ENCODE measurements at regions not wholly inside any gene's neighbourhood (a gene's known extent, or its start where the extent isn't known, plus 50 kb on each side); places are given as distances from the start of the nearest gene placed in this dataset.
"Not testable (repeated sequence)": the region's sequence is repeated elsewhere in the genome, so short reads cannot be mapped to it uniquely, and the experiment has no call there.

DNA sequence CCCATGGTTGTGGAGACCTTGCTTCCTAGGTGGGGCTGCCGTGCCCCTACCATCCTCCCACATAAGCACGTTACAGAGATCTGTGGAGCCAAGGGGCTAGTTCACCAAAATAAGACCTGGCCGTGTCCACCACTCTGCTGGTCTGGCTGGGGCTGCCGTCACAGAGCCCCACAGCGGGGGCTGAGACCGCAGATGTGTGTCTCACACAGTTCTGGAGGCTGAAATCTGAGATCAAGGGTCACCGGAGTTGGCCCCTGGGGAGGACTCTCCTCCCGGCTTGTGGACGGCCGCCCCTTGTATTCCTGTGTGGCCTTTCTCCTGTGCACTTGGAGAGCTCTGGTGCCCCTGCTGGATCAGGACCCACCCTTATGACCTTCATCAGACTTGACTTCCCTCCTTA lies 147.4 kb downstream of the IGLL1 start:
- not testable (repeated sequence) for H3K27ac Mint-ChIP-seq; H3K27me3 Mint-ChIP-seq (ENCODE audit: low read depth); H3K36me3 Mint-ChIP-seq (ENCODE audit: low read depth); H3K4me1 Mint-ChIP-seq (ENCODE audit: low read depth); DNase-seq (ENCODE audit: low spot score)
- peak overlapping the region; percentile 69 for H3K4me3 Mint-ChIP-seq
- H3K9me3 Mint-ChIP-seq, result peaks cover 13% of the 10 kb centered on the region

GRCh38 chr22:23431337-23432072 lies 148.6 kb downstream of the IGLL1 start:
- H3K9me3 Mint-ChIP-seq, result peaks cover 16% of the 10 kb centered on the region
- H3K27ac Mint-ChIP-seq, result no peak overlapping the region
- no peak overlapping the region for H3K4me3 Mint-ChIP-seq
- no peaks in the 10 kb centered on the region for H3K36me3 Mint-ChIP-seq (ENCODE audit: low read depth)
- peaks cover 3% of the 10 kb centered on the region for H3K27me3 Mint-ChIP-seq (ENCODE audit: low read depth)
- peaks cover 5% of the 10 kb centered on the region for H3K4me1 Mint-ChIP-seq (ENCODE audit: low read depth)
- no peak for DNase-seq (ENCODE audit: low spot score)

- H3K27ac Mint-ChIP-seq; H3K9me3 Mint-ChIP-seq; H3K36me3 Mint-ChIP-seq (ENCODE audit: low read depth); H3K4me3 Mint-ChIP-seq; H3K4me1 Mint-ChIP-seq (ENCODE audit: low read depth); DNase-seq (ENCODE audit: low spot score); H3K27me3 Mint-ChIP-seq (ENCODE audit: low read depth): not testable (repeated sequence)
These were observed 155.5 kb downstream of the IGLL1 start for GRCh38 chr22:23424551-23425068.

DNA sequence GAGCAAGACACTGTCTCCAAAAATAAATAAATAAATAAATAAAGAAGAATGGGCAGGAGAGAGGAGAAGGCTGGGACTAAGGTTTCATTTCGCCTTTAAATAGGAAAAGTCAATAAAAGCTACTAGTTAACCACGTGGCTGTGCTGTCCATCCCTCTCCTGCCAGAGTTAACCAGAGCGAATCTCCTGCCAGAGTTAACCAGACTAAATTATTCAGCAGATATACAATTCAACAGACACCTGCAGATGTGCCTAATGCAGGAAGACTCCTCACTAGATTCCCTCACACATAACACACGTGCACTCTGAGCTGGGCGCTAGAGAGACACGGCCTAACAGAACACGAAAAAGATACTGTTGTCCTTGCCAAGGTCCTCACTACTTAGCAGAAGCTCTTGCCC lies 156.1 kb downstream of the IGLL1 start:
- H3K4me1 Mint-ChIP-seq (ENCODE audit: low read depth), result no peaks in the 10 kb centered on the region
- H3K36me3 Mint-ChIP-seq (ENCODE audit: low read depth), result no peaks in the 10 kb centered on the region
- H3K27ac Mint-ChIP-seq, result no peak overlapping the region
- H3K9me3 Mint-ChIP-seq, result peaks cover 5% of the 10 kb centered on the region
- no peaks in the 10 kb centered on the region for H3K27me3 Mint-ChIP-seq (ENCODE audit: low read depth)
- DNase-seq (ENCODE audit: low spot score), result no peak
- no peak overlapping the region for H3K4me3 Mint-ChIP-seq

DNA sequence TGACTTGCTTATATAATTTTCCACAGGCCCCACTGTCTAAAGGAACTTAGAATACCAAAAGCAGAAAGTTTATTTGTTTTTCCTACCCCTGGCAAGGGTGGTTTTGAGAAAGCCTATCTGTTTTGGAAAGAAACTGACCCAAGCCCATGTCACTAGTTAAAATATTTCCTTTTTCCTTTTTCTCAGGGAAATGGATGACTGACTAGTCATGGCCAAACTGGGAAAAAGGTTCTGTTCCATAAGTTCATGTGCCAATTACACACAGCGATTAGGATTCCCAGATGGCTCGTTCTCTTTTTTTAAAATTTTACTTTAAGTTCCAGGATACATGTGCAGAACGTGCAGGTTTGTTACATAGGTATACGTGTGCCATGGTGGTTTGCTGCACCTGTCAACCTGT lies 157.8 kb downstream of the IGLL1 start:
- not testable (repeated sequence) for H3K9me3 Mint-ChIP-seq; H3K27ac Mint-ChIP-seq; DNase-seq (ENCODE audit: low spot score); H3K4me3 Mint-ChIP-seq; H3K36me3 Mint-ChIP-seq (ENCODE audit: low read depth); H3K4me1 Mint-ChIP-seq (ENCODE audit: low read depth); H3K27me3 Mint-ChIP-seq (ENCODE audit: low read depth)

- DNase-seq (ENCODE audit: low spot score); H3K4me1 Mint-ChIP-seq (ENCODE audit: low read depth); H3K4me3 Mint-ChIP-seq; H3K36me3 Mint-ChIP-seq (ENCODE audit: low read depth); H3K27me3 Mint-ChIP-seq (ENCODE audit: low read depth); H3K27ac Mint-ChIP-seq; H3K9me3 Mint-ChIP-seq: not testable (repeated sequence)
These were observed 158.8 kb downstream of the IGLL1 start for GRCh38 chr22:23421300-23421699.

GRCh38 chr22:23419931-23420330 lies 160.2 kb downstream of the IGLL1 start:
- no peak overlapping the region for H3K4me3 Mint-ChIP-seq
- no peak overlapping the region for H3K27ac Mint-ChIP-seq
- no peaks in the 10 kb centered on the region for H3K36me3 Mint-ChIP-seq (ENCODE audit: low read depth)
- DNase-seq (ENCODE audit: low spot score), result no peak
- H3K9me3 Mint-ChIP-seq, result no peaks in the 10 kb centered on the region
- peaks cover 2% of the 10 kb centered on the region for H3K27me3 Mint-ChIP-seq (ENCODE audit: low read depth)
- no peaks in the 10 kb centered on the region for H3K4me1 Mint-ChIP-seq (ENCODE audit: low read depth)

- Mint-ChIP-seq H3K27ac (no peak overlapping the region), H3K9me3 (no peaks in the 10 kb centered on the region), H3K27me3 (ENCODE audit: low read depth) (peaks cover 4% of the 10 kb centered on the region), H3K36me3 (ENCODE audit: low read depth) (no peaks in the 10 kb centered on the region), H3K4me1 (ENCODE audit: low read depth) (no peaks in the 10 kb centered on the region), H3K4me3 (no peak overlapping the region)
- no peak for DNase-seq (ENCODE audit: low spot score)
These were observed 160.9 kb downstream of the IGLL1 start for GRCh38 chr22:23419171-23419570.

GRCh38 chr22:23418159-23418788 lies 161.8 kb downstream of the IGLL1 start:
- Mint-ChIP-seq H3K27me3 (ENCODE audit: low read depth) (peaks cover 4% of the 10 kb centered on the region), H3K36me3 (ENCODE audit: low read depth) (no peaks in the 10 kb centered on the region), H3K4me3 (no peak overlapping the region), H3K9me3 (no peaks in the 10 kb centered on the region), H3K27ac (no peak overlapping the region), H3K4me1 (ENCODE audit: low read depth) (no peaks in the 10 kb centered on the region)
- no peak for DNase-seq (ENCODE audit: low spot score)

DNA sequence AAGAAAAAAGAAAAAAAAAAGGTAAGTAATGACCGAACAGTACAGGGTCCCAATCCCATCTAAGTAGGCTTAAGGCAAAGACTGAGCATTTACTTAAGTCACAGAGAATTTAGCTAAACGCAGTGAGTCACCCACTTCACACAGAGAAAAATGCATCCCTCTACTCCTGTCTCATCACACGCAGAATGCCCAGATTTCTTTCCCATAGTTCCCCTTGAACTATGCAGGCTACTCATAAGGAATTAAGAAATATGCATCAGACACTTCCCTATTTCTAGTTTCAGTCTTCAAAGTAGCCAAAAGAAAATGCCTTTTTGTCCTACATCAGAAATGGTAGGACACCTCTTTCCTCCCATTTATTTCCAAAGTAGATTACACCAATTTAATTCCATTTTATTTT lies 162.8 kb downstream of the IGLL1 start:
- not testable (repeated sequence) for DNase-seq (ENCODE audit: low spot score); H3K27ac Mint-ChIP-seq; H3K4me1 Mint-ChIP-seq (ENCODE audit: low read depth); H3K9me3 Mint-ChIP-seq; H3K27me3 Mint-ChIP-seq (ENCODE audit: low read depth); H3K4me3 Mint-ChIP-seq; H3K36me3 Mint-ChIP-seq (ENCODE audit: low read depth)

- not testable (repeated sequence) for H3K9me3 Mint-ChIP-seq; H3K36me3 Mint-ChIP-seq (ENCODE audit: low read depth); DNase-seq (ENCODE audit: low spot score); H3K27ac Mint-ChIP-seq; H3K4me3 Mint-ChIP-seq; H3K4me1 Mint-ChIP-seq (ENCODE audit: low read depth); H3K27me3 Mint-ChIP-seq (ENCODE audit: low read depth)
These were observed 163.9 kb downstream of the IGLL1 start for GRCh38 chr22:23416169-23416690.

GRCh38 chr22:23415490-23415851 lies 164.6 kb downstream of the IGLL1 start:
- Mint-ChIP-seq H3K36me3 (ENCODE audit: low read depth) (no peaks in the 10 kb centered on the region), H3K4me3 (no peak overlapping the region), H3K27me3 (ENCODE audit: low read depth) (peaks cover 4% of the 10 kb centered on the region), H3K27ac (no peak overlapping the region), H3K4me1 (ENCODE audit: low read depth) (no peaks in the 10 kb centered on the region), H3K9me3 (no peaks in the 10 kb centered on the region)
- no peak for DNase-seq (ENCODE audit: low spot score)

DNA sequence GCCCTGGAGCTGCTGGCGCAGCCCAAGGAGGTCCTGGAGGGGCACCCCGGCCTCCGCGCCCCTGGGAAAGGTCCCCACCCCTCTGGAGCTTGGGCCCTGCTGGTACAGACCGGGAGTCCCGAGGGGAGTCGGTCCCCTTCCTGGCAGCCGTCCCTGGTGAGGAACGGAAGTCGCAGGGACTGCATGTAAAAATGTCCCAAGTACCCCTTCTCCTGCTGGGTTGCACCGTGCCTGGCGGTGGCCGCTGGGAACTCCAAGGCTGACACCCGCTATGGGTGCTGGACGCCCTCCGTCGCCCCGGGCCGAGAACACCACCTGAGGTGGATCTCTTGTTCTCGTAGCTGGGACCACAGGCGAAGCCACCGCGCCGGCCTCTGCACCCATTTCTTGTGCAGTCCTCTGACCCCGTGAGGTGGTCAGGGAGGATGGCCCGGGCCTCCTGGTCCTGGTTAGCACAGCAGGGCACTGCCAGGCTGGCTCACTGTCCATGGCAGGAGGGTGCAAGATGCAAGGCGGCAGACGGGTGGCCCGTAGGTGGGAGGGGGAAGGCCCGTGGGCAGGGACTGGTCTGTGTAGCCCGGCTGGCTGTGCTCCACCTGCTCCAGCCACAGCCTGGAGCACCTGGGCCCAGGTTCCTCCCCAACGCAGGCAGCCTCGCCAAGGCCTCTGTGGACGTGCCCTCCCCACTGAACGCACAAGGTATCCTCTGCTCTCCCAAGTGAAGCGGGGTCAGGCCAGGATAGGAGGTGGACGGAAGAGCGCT lies 165.2 kb downstream of the IGLL1 start:
- Mint-ChIP-seq H3K4me1 (ENCODE audit: low read depth) (no peaks in the 10 kb centered on the region), H3K27me3 (ENCODE audit: low read depth) (peaks cover 4% of the 10 kb centered on the region), H3K36me3 (ENCODE audit: low read depth) (no peaks in the 10 kb centered on the region), H3K9me3 (no peaks in the 10 kb centered on the region), H3K4me3 (no peak overlapping the region), H3K27ac (no peak overlapping the region)
- DNase-seq (ENCODE audit: low spot score), result no peak

DNA sequence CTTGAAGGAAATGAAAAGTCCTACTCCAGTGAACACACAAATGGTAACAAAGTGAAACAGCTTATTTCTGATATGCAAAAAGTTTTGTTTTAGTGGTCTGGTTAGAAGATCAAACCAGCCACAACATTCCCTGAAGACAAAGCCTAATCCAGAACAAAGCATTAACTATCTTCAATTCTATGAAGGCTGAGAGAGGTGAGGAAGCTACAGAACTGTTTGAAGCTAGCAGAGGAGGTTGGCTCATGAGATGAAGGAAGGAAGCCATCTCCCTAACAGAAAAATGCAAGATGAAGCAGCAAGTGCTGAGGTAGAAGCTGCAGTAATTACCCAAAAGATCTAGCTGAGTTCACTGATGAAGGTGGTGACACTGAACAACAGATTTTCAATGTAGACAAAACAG lies 168.4 kb downstream of the IGLL1 start:
- H3K4me3 Mint-ChIP-seq, result no peak overlapping the region
- H3K9me3 Mint-ChIP-seq, result no peaks in the 10 kb centered on the region
- H3K4me1 Mint-ChIP-seq (ENCODE audit: low read depth), result no peaks in the 10 kb centered on the region
- peaks cover 5% of the 10 kb centered on the region for H3K27me3 Mint-ChIP-seq (ENCODE audit: low read depth)
- no peak for DNase-seq (ENCODE audit: low spot score)
- H3K36me3 Mint-ChIP-seq (ENCODE audit: low read depth), result no peaks in the 10 kb centered on the region
- H3K27ac Mint-ChIP-seq, result no peak overlapping the region
